HCT116 (cell line): ENCODE measurements at regions not wholly inside any gene's neighbourhood (a gene's known extent, or its start where the extent isn't known, plus 50 kb on each side); places are given as distances from the start of the nearest gene placed in this dataset.

Experiments used
- ATAC-seq: fragments of 200-7000 bp; cut with Tn5 transposase; 2 replicates; pipeline ENCODE4 v1.9.1; 2020; ENCODE audit warnings: mild to moderate bottlenecking, moderate library complexity
- BruUV-seq: library from RNA; stranded (reverse); fragments of 400-500 nt; replicated peaks from 2 replicates; lab custom pipeline; 2021; lab: Mats Ljungman, UMichigan
- CTCF ChIA-PET: fragments of 300-600 bp; sonication (Branson Sonifier 250); formaldehyde crosslinking; loops from one replicate; lab custom pipeline; 2021; ENCODE audit warnings: antibody characterized with exemption; lab: Charles Lee
- POLR2A ChIA-PET: fragments of 300-600, 350-600 bp; sonication (Branson Sonifier 250); formaldehyde crosslinking; loops from one replicate; lab custom pipeline; 2021; ENCODE audit warnings: antibody characterized with exemption; lab: Charles Lee
- RAD21 ChIA-PET, 2 experiments: fragments of 300-600 bp; sonication (Branson Sonifier 250); formaldehyde crosslinking; loops; one replicate each; lab custom pipeline; 2023; ENCODE audit warnings: low total read pairs in 2 of 2; ENCODE audit not compliant: uncharacterized antibody in 2 of 2, unreplicated experiment in 2 of 2, low non-redundant PET in 1 of 2; lab: Charles Lee
- DNase-seq: peaks from one replicate; pipeline ENCODE4 v3.0.0-alpha.2; 2010; ENCODE audit warnings: low read depth, low spot score
- H2AFZ ChIP-seq: fragments of 200-600 bp; shearing (Covaris generic), sonication (generic); 2 replicates; pipeline ENCODE4 v1.6.1; 2017; ENCODE audit warnings: low read depth, mixed run types, mixed read lengths, antibody characterized with exemption, low read length; ENCODE audit not compliant: poor library complexity, severe bottlenecking
- H3K27ac ChIP-seq: 2 replicates; pipeline ENCODE4 v1.5.1; 2012; ENCODE audit warnings: low read depth, low read length
- H3K27me3 ChIP-seq: fragments of 200-600 bp; sonication (generic); 2 replicates; pipeline ENCODE4 v1.6.1; 2016; ENCODE audit warnings: mixed run types, low read length, mixed read lengths; ENCODE audit not compliant: insufficient read depth
- H3K36me3 ChIP-seq, 2 experiments: fragments of 200-500 bp in 1 of 2; fragments of 200-600 bp in 1 of 2; sonication (Bioruptor generic) in 1 of 2; sonication (generic) in 1 of 2; 2 replicates each; pipeline versions ENCODE4 v1.5.1 to v1.6.1; 2014 to 2016; ENCODE audit warnings: low read length in 2 of 2, inconsistent platforms in 1 of 2, mixed read lengths in 1 of 2, mixed run types in 1 of 2; ENCODE audit not compliant: insufficient read depth in 2 of 2, control insufficient read depth in 1 of 2
- H3K4me1 ChIP-seq, 2 experiments: fragments of 200-600 bp in 1 of 2; sonication (generic) in 1 of 2; 2 replicates each; pipeline versions ENCODE4 v1.5.1 to v1.6.1; 2012 to 2017; ENCODE audit warnings: low read length in 2 of 2, inconsistent platforms in 1 of 2, mild to moderate bottlenecking in 1 of 2, mixed read lengths in 1 of 2, mixed run types in 1 of 2, moderate library complexity in 1 of 2; ENCODE audit not compliant: insufficient read depth in 2 of 2, control insufficient read depth in 1 of 2
- H3K4me2 ChIP-seq: fragments of 200-600 bp; sonication (generic); 2 replicates; pipeline ENCODE4 v1.6.1; 2017; ENCODE audit warnings: mixed run types, low read length, mixed read lengths
- H3K4me3 ChIP-seq, 2 experiments: fragments of 200-600 bp in 1 of 2; sonication (generic) in 1 of 2; replicated peaks in 1 of 2; 2 replicates each; pipeline ENCODE4 v1.5.1; 2011 to 2016; ENCODE audit warnings: low read length in 2 of 2, control low read depth in 1 of 2, low read depth in 1 of 2, mild to moderate bottlenecking in 1 of 2, mixed read lengths in 1 of 2, mixed run types in 1 of 2
- H3K79me2 ChIP-seq: fragments of 200-600 bp; sonication (generic); 2 replicates; pipeline ENCODE4 v1.6.1; 2017; ENCODE audit warnings: mild to moderate bottlenecking, mixed run types, low read length, moderate library complexity, mixed read lengths; ENCODE audit not compliant: insufficient read depth
- H3K9ac ChIP-seq: fragments of 200-600 bp; sonication (generic); 2 replicates; pipeline ENCODE4 v1.6.1; 2016; ENCODE audit warnings: low read length, mixed read lengths
- H3K9me2 ChIP-seq: fragments of 200-600 bp; sonication (generic), shearing (Covaris generic); 2 replicates; pipeline ENCODE4 v1.6.1; 2017; ENCODE audit warnings: mixed run types, mild to moderate bottlenecking, moderate library complexity; ENCODE audit not compliant: insufficient read depth
- H3K9me3 ChIP-seq, 2 experiments: fragments of 200-500 bp in 1 of 2; fragments of 200-600 bp in 1 of 2; sonication (Bioruptor generic) in 1 of 2; sonication (generic) in 1 of 2; 2 replicates each; pipeline ENCODE4 v1.6.1; 2014 to 2017; ENCODE audit warnings: low read length in 2 of 2, mixed read lengths in 2 of 2, inconsistent platforms in 1 of 2, low read depth in 1 of 2, mild to moderate bottlenecking in 1 of 2, mixed run types in 1 of 2, moderate library complexity in 1 of 2; ENCODE audit not compliant: control insufficient read depth in 1 of 2, insufficient read depth in 1 of 2
- H4K20me1 ChIP-seq: fragments of 200-600 bp; sonication (generic), shearing (Covaris generic); 2 replicates; pipeline ENCODE4 v1.6.1; 2017; ENCODE audit warnings: mixed run types, mild to moderate bottlenecking, moderate library complexity; ENCODE audit not compliant: insufficient read depth
- CEBPB ChIP-seq: IDR thresholded peaks from 2 replicates; pipeline ENCODE4 v1.6.1; 2012; ENCODE audit warnings: low read depth
- EGR1 ChIP-seq: IDR thresholded peaks from 2 replicates; pipeline ENCODE4 v1.6.1; 2012; ENCODE audit warnings: low read depth
- ELF1 ChIP-seq: IDR thresholded peaks from 2 replicates; pipeline ENCODE4 v1.6.1; 2012; ENCODE audit warnings: low read depth, borderline replicate concordance
- EZH2 ChIP-seq: fragments of 200-600 bp; sonication (generic); IDR thresholded peaks from 2 replicates; pipeline ENCODE4 v1.6.1; 2017; ENCODE audit warnings: antibody characterized with exemption, mixed run types
- EZH2phosphoT487 ChIP-seq: fragments of 200-600 bp; IDR thresholded peaks from 2 replicates; pipeline ENCODE4 v1.6.1; 2018; ENCODE audit warnings: antibody characterized with exemption, borderline replicate concordance
- FOSL1 ChIP-seq: IDR thresholded peaks from 2 replicates; pipeline ENCODE4 v1.6.1; 2012; ENCODE audit warnings: low read depth
- JUND ChIP-seq: IDR thresholded peaks from 2 replicates; pipeline ENCODE4 v1.6.1; 2012
- POLR2A ChIP-seq: IDR thresholded peaks from 2 replicates; pipeline ENCODE4 v1.7.0; 2011; ENCODE audit warnings: borderline replicate concordance; ENCODE audit not compliant: insufficient read depth, insufficient read length; ENCODE audit errors: extremely low read depth
- RAD21 ChIP-seq: IDR thresholded peaks from 2 replicates; pipeline ENCODE4 v1.6.1; 2012; ENCODE audit warnings: low read depth, mild to moderate bottlenecking
- SRF ChIP-seq: IDR thresholded peaks from 2 replicates; pipeline ENCODE4 v1.6.1; 2012; ENCODE audit warnings: low read depth
- TCF7L2 ChIP-seq: IDR thresholded peaks from 2 replicates; pipeline ENCODE4 v1.7.0; 2011; ENCODE audit warnings: borderline replicate concordance, inconsistent platforms; ENCODE audit not compliant: insufficient read depth, insufficient read length; ENCODE audit errors: extremely low read depth
- ZFX ChIP-seq: fragments of 450-650 bp; IDR thresholded peaks from 2 replicates; pipeline ENCODE4 v1.6.1; 2017
- ZNF274 ChIP-seq: fragments of 200-500 bp; sonication (Bioruptor generic); IDR thresholded peaks from 2 replicates; pipeline ENCODE4 v1.6.1; 2014; ENCODE audit warnings: mild to moderate bottlenecking, low read depth, low read length, inconsistent platforms
- intact Hi-C: fragments of 100-400 bp; cut with micrococcal nuclease; formaldehyde crosslinking; loops from 2 replicates; pipeline ENCODE4 v1.10.0; 2022
- TF ChIP-seq, protein P1 (sequence below), 3 experiments: fragments of 200-600 bp in 1 of 3; sonication (generic) in 1 of 3; IDR thresholded peaks in 2 of 3; conservative IDR thresholded peaks in 1 of 3; 2 replicates each; pipeline ENCODE4 v1.5.1; 2012 to 2017; ENCODE audit warnings: low read depth in 2 of 3, low read length in 2 of 3, antibody characterized with exemption in 1 of 3, borderline replicate concordance in 1 of 3, control low read depth in 1 of 3, mild to moderate bottlenecking in 1 of 3, mixed read lengths in 1 of 3, mixed run types in 1 of 3, moderate library complexity in 1 of 3; ENCODE audit not compliant: insufficient read depth in 1 of 3
- TF ChIP-seq, protein P2 (sequence below): IDR thresholded peaks from 2 replicates; pipeline ENCODE4 v1.6.1; 2012
- TF ChIP-seq, protein P3 (sequence below): IDR thresholded peaks from 2 replicates; pipeline ENCODE4 v1.6.1; 2012; ENCODE audit warnings: low read depth

DNA sequence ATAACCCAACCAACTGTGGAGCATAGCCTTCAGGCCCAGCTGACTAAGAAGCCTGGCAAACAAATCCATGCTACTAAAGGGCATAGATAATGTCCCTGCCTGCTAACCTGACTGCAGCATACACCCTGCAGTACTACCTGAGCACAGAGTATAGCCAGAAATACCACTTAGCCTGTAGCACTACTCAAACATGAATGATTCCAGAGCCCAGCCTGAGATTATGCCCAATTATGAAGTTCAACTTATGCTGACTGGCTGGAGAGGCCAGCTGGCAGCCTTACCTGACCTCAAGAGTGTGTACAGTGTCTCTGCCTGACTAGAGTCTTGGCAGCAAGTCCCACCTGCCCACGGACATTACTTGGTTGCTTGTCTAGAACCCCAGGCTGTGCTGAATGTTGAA is 1265.3 kb downstream of the CDH11 start:
- H3K9ac ChIP-seq: no peak overlapping the region
- H3K9me2 ChIP-seq: no peaks in the 10 kb centered on the region
- ChIA-PET CTCF (no interaction called here), POLR2A (no interaction called here), RAD21 (no interaction called here)
- H3K27me3 ChIP-seq: no peaks in the 10 kb centered on the region
- no peaks in the 10 kb centered on the region for H3K4me1 ChIP-seq
- DNase-seq: no peak
- H4K20me1 ChIP-seq: no peaks in the 10 kb centered on the region
- no peaks in the 10 kb centered on the region for H3K36me3 ChIP-seq
- ATAC-seq: no peak
- H3K4me3 ChIP-seq: no peak overlapping the region
- H3K79me2 ChIP-seq: no peaks in the 10 kb centered on the region
- no peak overlapping the region for H3K27ac ChIP-seq
- intact Hi-C loops: no loop called here
- H3K9me3 ChIP-seq: peaks cover 8 to 25% of the 10 kb centered on the region in 2 experiments; a peak in 3 of 4 replicates
- TF ChIP-seq, protein P1, sequence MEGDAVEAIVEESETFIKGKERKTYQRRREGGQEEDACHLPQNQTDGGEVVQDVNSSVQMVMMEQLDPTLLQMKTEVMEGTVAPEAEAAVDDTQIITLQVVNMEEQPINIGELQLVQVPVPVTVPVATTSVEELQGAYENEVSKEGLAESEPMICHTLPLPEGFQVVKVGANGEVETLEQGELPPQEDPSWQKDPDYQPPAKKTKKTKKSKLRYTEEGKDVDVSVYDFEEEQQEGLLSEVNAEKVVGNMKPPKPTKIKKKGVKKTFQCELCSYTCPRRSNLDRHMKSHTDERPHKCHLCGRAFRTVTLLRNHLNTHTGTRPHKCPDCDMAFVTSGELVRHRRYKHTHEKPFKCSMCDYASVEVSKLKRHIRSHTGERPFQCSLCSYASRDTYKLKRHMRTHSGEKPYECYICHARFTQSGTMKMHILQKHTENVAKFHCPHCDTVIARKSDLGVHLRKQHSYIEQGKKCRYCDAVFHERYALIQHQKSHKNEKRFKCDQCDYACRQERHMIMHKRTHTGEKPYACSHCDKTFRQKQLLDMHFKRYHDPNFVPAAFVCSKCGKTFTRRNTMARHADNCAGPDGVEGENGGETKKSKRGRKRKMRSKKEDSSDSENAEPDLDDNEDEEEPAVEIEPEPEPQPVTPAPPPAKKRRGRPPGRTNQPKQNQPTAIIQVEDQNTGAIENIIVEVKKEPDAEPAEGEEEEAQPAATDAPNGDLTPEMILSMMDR (IDR thresholded peaks at IDR 0.05 in 2 of 3, conservative IDR thresholded peaks at IDR 0.05 in 1 of 3; ENCODE audit: borderline replicate concordance in 1 of 3, insufficient read depth in 1 of 3, low read depth in 2 of 3, low read length in 2 of 3): no peak
- no peak for TF ChIP-seq EZH2
- TF ChIP-seq POLR2A: no peak
- no peak for TF ChIP-seq SRF
- TF ChIP-seq, protein P2, sequence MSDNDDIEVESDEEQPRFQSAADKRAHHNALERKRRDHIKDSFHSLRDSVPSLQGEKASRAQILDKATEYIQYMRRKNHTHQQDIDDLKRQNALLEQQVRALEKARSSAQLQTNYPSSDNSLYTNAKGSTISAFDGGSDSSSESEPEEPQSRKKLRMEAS: no peak
- TF ChIP-seq EZH2phosphoT487: no peak
- no peak overlapping the region for H2AFZ ChIP-seq
- BruUV-seq: no TSS peak
- no peak overlapping the region for H3K4me2 ChIP-seq

DNA sequence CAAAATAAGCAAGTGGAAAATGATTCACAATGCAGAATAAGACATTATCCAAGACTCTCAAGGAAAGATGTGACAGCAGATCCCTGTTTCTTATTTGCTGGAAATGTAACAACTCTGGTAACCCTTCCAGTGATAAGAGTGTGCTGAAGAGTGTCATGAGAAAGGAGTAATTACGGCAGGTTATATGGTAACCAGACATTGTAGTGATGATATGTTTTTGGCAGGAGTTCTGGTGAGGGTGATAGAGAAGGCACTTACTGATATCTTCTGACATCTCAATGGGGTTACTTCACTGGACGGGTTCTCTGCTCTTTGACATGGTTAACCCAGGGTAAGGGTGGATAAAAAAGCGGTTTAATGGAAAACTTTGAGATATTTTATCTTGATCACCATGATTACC is 1270.9 kb downstream of the CDH11 start:
- intact Hi-C loops: no loop called here
- no peak overlapping the region for H3K4me2 ChIP-seq
- no peaks in the 10 kb centered on the region for H4K20me1 ChIP-seq
- DNase-seq: no peak
- RAD21 ChIA-PET: no interaction called here
- H3K79me2 ChIP-seq: no peaks in the 10 kb centered on the region
- BruUV-seq: no TSS peak
- CTCF ChIA-PET: no interaction called here
- H3K4me1 ChIP-seq: no peaks in the 10 kb centered on the region
- H3K9me2 ChIP-seq: no peaks in the 10 kb centered on the region
- H3K9ac ChIP-seq: no peak overlapping the region
- no peaks in the 10 kb centered on the region for H3K36me3 ChIP-seq
- no peaks in the 10 kb centered on the region for H3K27me3 ChIP-seq
- no peak overlapping the region for H3K27ac ChIP-seq
- peaks cover 16 to 20% of the 10 kb centered on the region in 2 experiments; a peak in 3 of 4 replicates for H3K9me3 ChIP-seq
- POLR2A ChIA-PET: no interaction called here
- ATAC-seq: no peak
- no peak overlapping the region for H3K4me3 ChIP-seq
- H2AFZ ChIP-seq: no peak overlapping the region
- TF ChIP-seq ZFX: no peak
- TF ChIP-seq, protein P3, sequence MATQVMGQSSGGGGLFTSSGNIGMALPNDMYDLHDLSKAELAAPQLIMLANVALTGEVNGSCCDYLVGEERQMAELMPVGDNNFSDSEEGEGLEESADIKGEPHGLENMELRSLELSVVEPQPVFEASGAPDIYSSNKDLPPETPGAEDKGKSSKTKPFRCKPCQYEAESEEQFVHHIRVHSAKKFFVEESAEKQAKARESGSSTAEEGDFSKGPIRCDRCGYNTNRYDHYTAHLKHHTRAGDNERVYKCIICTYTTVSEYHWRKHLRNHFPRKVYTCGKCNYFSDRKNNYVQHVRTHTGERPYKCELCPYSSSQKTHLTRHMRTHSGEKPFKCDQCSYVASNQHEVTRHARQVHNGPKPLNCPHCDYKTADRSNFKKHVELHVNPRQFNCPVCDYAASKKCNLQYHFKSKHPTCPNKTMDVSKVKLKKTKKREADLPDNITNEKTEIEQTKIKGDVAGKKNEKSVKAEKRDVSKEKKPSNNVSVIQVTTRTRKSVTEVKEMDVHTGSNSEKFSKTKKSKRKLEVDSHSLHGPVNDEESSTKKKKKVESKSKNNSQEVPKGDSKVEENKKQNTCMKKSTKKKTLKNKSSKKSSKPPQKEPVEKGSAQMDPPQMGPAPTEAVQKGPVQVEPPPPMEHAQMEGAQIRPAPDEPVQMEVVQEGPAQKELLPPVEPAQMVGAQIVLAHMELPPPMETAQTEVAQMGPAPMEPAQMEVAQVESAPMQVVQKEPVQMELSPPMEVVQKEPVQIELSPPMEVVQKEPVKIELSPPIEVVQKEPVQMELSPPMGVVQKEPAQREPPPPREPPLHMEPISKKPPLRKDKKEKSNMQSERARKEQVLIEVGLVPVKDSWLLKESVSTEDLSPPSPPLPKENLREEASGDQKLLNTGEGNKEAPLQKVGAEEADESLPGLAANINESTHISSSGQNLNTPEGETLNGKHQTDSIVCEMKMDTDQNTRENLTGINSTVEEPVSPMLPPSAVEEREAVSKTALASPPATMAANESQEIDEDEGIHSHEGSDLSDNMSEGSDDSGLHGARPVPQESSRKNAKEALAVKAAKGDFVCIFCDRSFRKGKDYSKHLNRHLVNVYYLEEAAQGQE: no peak
- TF ChIP-seq ELF1: no peak
- no peak for TF ChIP-seq RAD21
- no peak for TF ChIP-seq EZH2
- TF ChIP-seq TCF7L2: no peak
- no peak for TF ChIP-seq JUND
- TF ChIP-seq ZNF274: no peak
- no peak for TF ChIP-seq CEBPB
- TF ChIP-seq FOSL1: no peak
- TF ChIP-seq EGR1: no peak
